PC-9 (cell line): ENCODE measurements at regions not wholly inside any gene's neighbourhood (a gene's known extent, or its start where the extent isn't known, plus 50 kb on each side); places are given as distances from the start of the nearest gene placed in this dataset.

ENCODE experiments used
- BruUV-seq: library from RNA; stranded (reverse); fragments of 400-500 nt; replicated peaks from 2 replicates; lab custom pipeline; 2021; lab: Mats Ljungman, UMichigan
- CTCF ChIA-PET: fragments of 300-600 bp; sonication (Branson Sonifier 250); formaldehyde crosslinking; loops from one replicate; lab custom pipeline; 2022; ENCODE audit warnings: antibody characterized with exemption; lab: Charles Lee
- POLR2A ChIA-PET: fragments of 300-600 bp; sonication (Branson Sonifier 250); formaldehyde crosslinking; loops from one replicate; lab custom pipeline; 2022; ENCODE audit warnings: antibody characterized with exemption; ENCODE audit not compliant: unreplicated experiment; lab: Charles Lee
- DNase-seq, 2 experiments: peaks; one replicate each; pipeline versions ENCODE4 v3.0.0 to v3.0.0-alpha.2; 2015 to 2022; ENCODE audit warnings: mixed read lengths in 1 of 2
- H2AFZ ChIP-seq: fragments of 200-600 bp; sonication (generic); 2 replicates; pipeline ENCODE4 v1.8.1; 2017; ENCODE audit warnings: antibody characterized with exemption
- H3F3A ChIP-seq: fragments of 200-600 bp; sonication (generic); 2 replicates; pipeline ENCODE4 v1.8.1; 2017; ENCODE audit warnings: antibody characterized with exemption, mild to moderate bottlenecking, low read depth; ENCODE audit not compliant: insufficient read depth
- H3K27ac ChIP-seq: fragments of 200-600 bp; sonication (generic); 2 replicates; pipeline ENCODE4 v1.6.1; 2016; ENCODE audit warnings: mixed run types
- H3K27me3 ChIP-seq: fragments of 200-600 bp; sonication (generic); 2 replicates; pipeline ENCODE4 v1.6.1; 2016; ENCODE audit warnings: low read depth, mixed run types; ENCODE audit not compliant: insufficient read depth
- H3K36me3 ChIP-seq: fragments of 200-600 bp; sonication (generic); 2 replicates; pipeline ENCODE4 v1.6.1; 2016; ENCODE audit warnings: low read depth, mixed run types
- H3K4me1 ChIP-seq: fragments of 200-600 bp; sonication (generic); replicated peaks from 2 replicates; pipeline ENCODE4 v1.6.1; 2016; ENCODE audit warnings: mixed run types; ENCODE audit not compliant: insufficient read depth
- H3K4me2 ChIP-seq: fragments of 200-600 bp; sonication (generic); 2 replicates; pipeline ENCODE4 v1.6.1; 2017; ENCODE audit warnings: mixed run types
- H3K4me3 ChIP-seq: fragments of 200-600 bp; sonication (generic); 2 replicates; pipeline ENCODE4 v1.6.1; 2016; ENCODE audit warnings: mixed run types
- H3K79me2 ChIP-seq: fragments of 200-600 bp; sonication (generic); 2 replicates; pipeline ENCODE4 v1.6.1; 2017; ENCODE audit warnings: low read depth, mixed run types
- H3K9me2 ChIP-seq: fragments of 200-600 bp; sonication (generic); 2 replicates; pipeline ENCODE4 v1.8.1; 2017; ENCODE audit warnings: mild to moderate bottlenecking; ENCODE audit not compliant: insufficient read depth
- H3K9me3 ChIP-seq: fragments of 200-600 bp; sonication (generic); 2 replicates; pipeline ENCODE4 v1.8.1; 2016; ENCODE audit warnings: low read depth; ENCODE audit not compliant: insufficient read depth
- H4K20me1 ChIP-seq: fragments of 200-600 bp; sonication (generic); 2 replicates; pipeline ENCODE4 v1.8.1; 2017; ENCODE audit not compliant: insufficient read depth
- CTCF ChIP-seq: fragments of 200-600 bp; sonication (generic); conservative IDR thresholded peaks from 2 replicates; pipeline ENCODE4 v1.6.1; 2017; ENCODE audit warnings: mixed run types, antibody characterized with exemption, mild to moderate bottlenecking, moderate library complexity
- EZH2 ChIP-seq: fragments of 200-600 bp; sonication (generic); IDR thresholded peaks from 2 replicates; pipeline ENCODE4 v1.8.0; 2017; ENCODE audit warnings: antibody characterized with exemption, low read depth
- intact Hi-C: fragments of 100-400 bp; cut with micrococcal nuclease; formaldehyde crosslinking; loops from one replicate; pipeline ENCODE4 v1.10.0; 2022; ENCODE audit not compliant: unreplicated experiment

- Histone ChIP-seq H3K9me3 (no peaks in the 10 kb centered on the region), H3K27ac (no peak overlapping the region), H3K4me1 (no peaks in the 10 kb centered on the region), H3K4me3 (no peak overlapping the region), H2AFZ (no peak overlapping the region), H3K4me2 (no peak overlapping the region), H3K36me3 (no peaks in the 10 kb centered on the region), H3K79me2 (no peaks in the 10 kb centered on the region), H4K20me1 (no peaks in the 10 kb centered on the region), H3K9me2 (no peaks in the 10 kb centered on the region), H3K27me3 (no peaks in the 10 kb centered on the region), H3F3A (no peaks in the 10 kb centered on the region)
- ChIA-PET CTCF (no interaction called here), POLR2A (no interaction called here)
- TF ChIP-seq CTCF, result no peak
- no peak for TF ChIP-seq EZH2
- BruUV-seq, result no TSS peak
- intact Hi-C loops, result no loop called here
- DNase-seq, result no peak
Measured at GRCh38 chr2:81940266-81940955, 1635.9 kb upstream of the LRRTM1 start.

DNA sequence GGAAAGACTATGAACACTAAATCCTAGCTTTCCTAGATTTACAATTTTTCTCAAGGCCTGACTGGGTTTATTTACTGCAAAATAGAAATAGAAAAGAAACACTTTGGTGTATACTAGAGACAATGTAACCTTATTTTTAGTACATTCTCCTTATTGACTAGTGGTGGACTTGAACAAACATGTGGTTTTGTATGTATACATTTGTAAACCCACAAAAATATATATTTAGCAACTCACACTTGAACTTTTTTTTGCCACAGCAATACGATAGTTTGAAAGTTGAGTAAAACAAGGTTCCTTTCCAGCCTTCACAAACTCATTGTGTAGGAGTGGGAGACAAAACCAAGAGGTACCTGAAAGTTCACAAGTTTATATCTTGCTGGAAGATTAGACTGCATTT lies 1633.4 kb upstream of the LRRTM1 start:
- DNase-seq, result no peak
- Histone ChIP-seq H3K4me2 (no peak overlapping the region), H3K9me2 (no peaks in the 10 kb centered on the region), H3K9me3 (no peaks in the 10 kb centered on the region), H3K4me1 (no peaks in the 10 kb centered on the region), H3K27ac (no peak overlapping the region), H3K36me3 (no peaks in the 10 kb centered on the region), H3F3A (no peaks in the 10 kb centered on the region), H3K27me3 (no peaks in the 10 kb centered on the region), H4K20me1 (no peaks in the 10 kb centered on the region), H3K4me3 (no peak overlapping the region), H2AFZ (no peak overlapping the region), H3K79me2 (no peaks in the 10 kb centered on the region)
- ChIA-PET CTCF (no interaction called here), POLR2A (no interaction called here)
- no peak for TF ChIP-seq CTCF
- TF ChIP-seq EZH2, result no peak
- no TSS peak for BruUV-seq
- intact Hi-C loops, result no loop called here

GRCh38 chr2:81903534-81903933 lies 1599.0 kb upstream of the LRRTM1 start:
- no peak for TF ChIP-seq EZH2
- TF ChIP-seq CTCF, result no peak
- intact Hi-C loops, result no loop called here
- H3K4me3 ChIP-seq, result no peak overlapping the region
- H3K9me2 ChIP-seq, result no peaks in the 10 kb centered on the region
- no peaks in the 10 kb centered on the region for H3K27me3 ChIP-seq
- no peaks in the 10 kb centered on the region for H3F3A ChIP-seq
- no peaks in the 10 kb centered on the region for H3K9me3 ChIP-seq
- no TSS peak for BruUV-seq
- H3K79me2 ChIP-seq, result no peaks in the 10 kb centered on the region
- no peaks in the 10 kb centered on the region for H3K36me3 ChIP-seq
- H2AFZ ChIP-seq, result no peak overlapping the region
- H3K4me2 ChIP-seq, result no peak overlapping the region
- DNase-seq, result no peak
- POLR2A ChIA-PET, result no interaction called here
- no peak overlapping the region for H3K27ac ChIP-seq
- CTCF ChIA-PET, result no interaction called here
- no peaks in the 10 kb centered on the region for H4K20me1 ChIP-seq
- no peaks in the 10 kb centered on the region for H3K4me1 ChIP-seq
